Astrocyte of the cerebellum (primary cell): ENCODE measurements at regions not wholly inside any gene's neighbourhood (a gene's known extent, or its start where the extent isn't known, plus 50 kb on each side); places are given as distances from the start of the nearest gene placed in this dataset.
"Not testable (repeated sequence)": the region's sequence is repeated elsewhere in the genome, so short reads cannot be mapped to it uniquely, and the experiment has no call there.

ENCODE experiments used
- DNase-seq: peaks from one replicate; pipeline ENCODE4 v3.0.0-alpha.2; 2011; ENCODE audit warnings: low read depth
- H3K4me3 ChIP-seq: 2 replicates; pipeline ENCODE4 v1.5.1; 2011; ENCODE audit warnings: mild to moderate bottlenecking, low read depth, low read length, moderate library complexity
- CTCF ChIP-seq: IDR thresholded peaks from 2 replicates; pipeline ENCODE4 v1.5.1; 2012; ENCODE audit warnings: low read length, low read depth, moderate library complexity, mild to moderate bottlenecking; ENCODE audit errors: missing control alignments
- in situ Hi-C: cut with HindIII; loops from 2 replicates; pipeline ENCODE4 v1.10.0; 2017; ENCODE audit warnings: low sequenced_read_pairs

GRCh38 chr12:14086838-14087237 lies 105.4 kb upstream of the GRIN2B start:
- no peak for TF ChIP-seq CTCF
- in situ Hi-C loops = no loop called here
- H3K4me3 ChIP-seq = no peak overlapping the region
- no peak for DNase-seq

DNA sequence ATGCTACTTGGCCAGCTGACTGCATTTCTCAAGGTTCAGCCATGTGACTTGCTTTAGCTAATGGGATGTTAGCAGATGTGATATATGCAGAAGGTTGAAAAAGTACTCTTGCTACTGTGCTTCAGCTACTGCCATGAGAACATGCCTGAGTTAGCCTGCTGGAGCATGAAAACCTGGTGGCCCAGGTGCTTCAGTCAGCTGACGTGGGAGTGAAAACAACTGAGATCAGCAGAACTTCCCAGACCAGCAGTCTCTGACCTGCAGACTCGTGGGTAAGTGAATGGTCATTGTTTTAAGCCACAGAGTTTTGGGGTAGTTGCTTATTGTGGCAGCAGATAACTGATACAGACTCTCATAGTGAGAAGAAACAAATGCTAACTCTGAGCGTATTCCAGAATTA lies 118.6 kb upstream of the GRIN2B start:
- no peak for TF ChIP-seq CTCF
- no peak for DNase-seq
- no peak overlapping the region for H3K4me3 ChIP-seq
- in situ Hi-C loops = no loop called here

DNA sequence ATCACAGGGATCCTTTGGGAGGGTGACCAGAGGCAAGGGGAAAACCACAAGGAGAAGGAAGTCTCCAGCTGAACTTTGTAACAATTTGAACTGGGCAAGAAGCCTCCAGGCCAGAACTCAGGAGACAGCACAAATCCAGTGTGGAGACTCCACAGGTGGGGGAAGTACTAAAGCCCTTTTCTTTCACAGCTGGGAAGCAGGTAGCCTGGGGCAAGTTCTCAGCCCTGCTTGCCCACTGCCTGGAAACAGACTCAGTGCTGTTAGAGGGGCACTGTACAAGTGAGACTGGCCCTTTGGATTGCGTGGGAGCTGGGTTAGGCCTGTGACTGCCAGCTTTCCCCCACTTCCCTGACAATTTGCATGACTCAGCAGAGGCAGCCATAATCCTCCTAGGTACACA lies 120.2 kb upstream of the GRIN2B start:
- DNase-seq, H3K4me3 ChIP-seq, in situ Hi-C loops: not testable (repeated sequence)

DNA sequence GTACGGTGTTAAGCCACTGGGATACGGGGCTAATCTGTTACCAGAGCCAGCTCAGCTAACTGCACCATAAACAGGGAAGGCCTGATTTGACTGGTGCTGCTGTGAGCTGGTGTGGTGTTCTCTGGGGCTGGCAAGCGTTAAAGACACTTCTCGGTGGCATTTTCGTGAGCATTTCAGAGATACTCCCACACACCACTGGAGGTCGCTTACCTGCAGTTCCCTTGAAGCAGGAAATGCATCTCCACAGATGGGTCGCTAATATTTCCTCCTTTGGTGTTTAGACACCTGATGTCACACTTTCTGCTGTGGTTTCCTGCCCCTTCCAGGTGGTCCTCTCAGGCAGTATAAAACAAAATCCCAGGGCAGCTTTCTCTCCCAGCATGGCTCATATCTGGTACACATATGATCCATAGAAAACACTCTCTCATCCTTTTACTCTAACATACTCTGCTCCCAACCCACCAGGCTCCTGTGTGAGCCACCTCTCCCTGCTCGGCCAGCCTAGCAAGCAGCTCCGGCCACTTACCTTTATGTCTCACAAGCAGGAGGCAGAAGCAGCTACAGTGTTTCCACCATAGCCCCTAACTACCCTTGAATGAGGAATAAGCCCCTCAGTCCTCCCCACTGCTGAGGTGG lies 129.9 kb upstream of the GRIN2B start:
- H3K4me3 ChIP-seq = no peak overlapping the region
- no peak for DNase-seq
- in situ Hi-C loops = no loop called here
- TF ChIP-seq CTCF = no peak

DNA sequence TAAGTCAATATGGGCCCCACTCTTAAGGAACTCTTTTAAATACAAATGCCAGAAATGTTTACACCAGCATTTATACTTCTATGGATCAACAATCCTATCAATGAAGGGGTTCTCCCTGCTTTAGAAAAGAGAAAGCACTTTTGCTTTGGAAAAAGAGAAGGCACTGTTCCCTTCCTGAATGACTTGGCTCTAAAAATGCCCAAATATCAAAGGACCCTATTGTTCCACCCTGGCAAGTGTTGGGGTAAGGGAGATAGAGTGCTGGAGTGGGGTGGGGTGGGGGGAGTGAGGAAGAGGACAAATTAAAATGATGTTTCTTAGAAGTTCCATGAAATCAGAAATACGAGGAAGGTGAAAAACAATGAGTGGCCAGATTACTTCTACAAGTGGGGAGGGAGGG lies 131.6 kb upstream of the GRIN2B start:
- DNase-seq = no peak
- no peak overlapping the region for H3K4me3 ChIP-seq
- in situ Hi-C loops = no loop called here
- no peak for TF ChIP-seq CTCF

GRCh38 chr12:14126692-14127091 lies 145.3 kb upstream of the GRIN2B start:
- no peak for DNase-seq
- no peak for TF ChIP-seq CTCF
- no peak overlapping the region for H3K4me3 ChIP-seq
- in situ Hi-C loops = no loop called here

DNA sequence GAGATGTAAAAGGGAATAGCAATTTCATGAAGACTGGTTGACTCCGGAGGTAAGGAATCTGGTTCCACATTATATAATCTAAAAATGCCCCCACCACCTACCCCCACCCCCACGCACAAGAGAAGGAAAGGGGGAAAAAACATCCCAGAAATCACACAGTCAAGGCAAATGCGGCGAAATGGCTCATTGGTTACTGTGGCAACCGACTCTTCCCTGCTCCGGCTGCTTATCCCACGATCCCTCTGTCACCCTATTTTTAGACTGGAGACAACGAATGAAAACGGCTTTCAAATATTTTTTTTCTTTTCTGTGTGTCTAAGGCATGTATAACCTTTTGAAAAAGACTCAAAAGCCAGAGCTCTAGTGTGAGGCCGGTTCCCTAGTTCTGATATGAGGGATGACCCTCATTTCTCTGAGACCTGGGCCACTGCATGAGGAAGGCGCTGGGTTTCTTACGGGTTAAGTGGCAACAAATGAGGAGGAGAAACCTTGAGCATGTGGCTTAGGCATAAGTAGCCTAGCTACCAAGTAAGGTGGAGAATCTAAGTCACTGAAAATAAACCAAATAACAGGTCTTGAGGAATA lies 148.3 kb upstream of the GRIN2B start:
- TF ChIP-seq CTCF = no peak
- no peak for DNase-seq
- no peak overlapping the region for H3K4me3 ChIP-seq
- in situ Hi-C loops = no loop called here
